HG02938 (cell line): ENCODE measurements at regions not wholly inside any gene's neighbourhood (a gene's known extent, or its start where the extent isn't known, plus 50 kb on each side); places are given as distances from the start of the nearest gene placed in this dataset.

ENCODE experiments used
- ATAC-seq: cut with Tn5 transposase; IDR thresholded peaks from one replicate; pipeline ENCODE4 v1.9.1; 2021; ENCODE audit warnings: mild to moderate bottlenecking, moderate library complexity; ENCODE audit not compliant: unreplicated experiment

GRCh38 chr9:626596-626995 lies 214.9 kb upstream of the DMRT1 start:
- peak; percentile 66 for ATAC-seq

- ATAC-seq = no peak
Measured at GRCh38 chr9:627336-627970, 214.0 kb upstream of the DMRT1 start.

GRCh38 chr9:629146-629545 lies 212.4 kb upstream of the DMRT1 start:
- no peak for ATAC-seq

GRCh38 chr9:630817-631216 lies 210.7 kb upstream of the DMRT1 start:
- no peak for ATAC-seq

- no peak for ATAC-seq
Measured at GRCh38 chr9:631596-631995, 209.9 kb upstream of the DMRT1 start.

GRCh38 chr9:633461-633860 lies 208.0 kb upstream of the DMRT1 start:
- ATAC-seq = no peak

GRCh38 chr9:636931-637591 lies 204.4 kb upstream of the DMRT1 start:
- ATAC-seq = no peak

GRCh38 chr9:638152-638551 lies 203.3 kb upstream of the DMRT1 start:
- no peak for ATAC-seq

GRCh38 chr9:642014-642413 lies 199.5 kb upstream of the DMRT1 start:
- ATAC-seq = no peak

- no peak for ATAC-seq
Measured at GRCh38 chr9:643966-644365, 197.5 kb upstream of the DMRT1 start.

GRCh38 chr9:647522-647921 lies 194.0 kb upstream of the DMRT1 start:
- ATAC-seq = no peak

GRCh38 chr9:649128-650074 lies 192.1 kb upstream of the DMRT1 start:
- no peak for ATAC-seq

GRCh38 chr9:650362-650761 lies 191.1 kb upstream of the DMRT1 start:
- no peak for ATAC-seq

- ATAC-seq = no peak
Measured at GRCh38 chr9:651371-651770, 190.1 kb upstream of the DMRT1 start.

GRCh38 chr9:652914-653313 lies 188.6 kb upstream of the DMRT1 start:
- no peak for ATAC-seq

- no peak for ATAC-seq
Measured at GRCh38 chr9:653421-653820, 188.1 kb upstream of the DMRT1 start.

- ATAC-seq = no peak
Measured at GRCh38 chr9:653856-654387, 187.6 kb upstream of the DMRT1 start.

GRCh38 chr9:655875-656274 lies 185.6 kb upstream of the DMRT1 start:
- ATAC-seq = no peak

- ATAC-seq = no peak
Measured at GRCh38 chr9:656926-657568, 184.4 kb upstream of the DMRT1 start.

GRCh38 chr9:659286-659685 lies 182.2 kb upstream of the DMRT1 start:
- no peak for ATAC-seq

GRCh38 chr9:660227-660626 lies 181.3 kb upstream of the DMRT1 start:
- no peak for ATAC-seq
